Esophagus muscularis mucosa (tissue), 3 donors: ENCODE measurements at regions not wholly inside any gene's neighbourhood (a gene's known extent, or its start where the extent isn't known, plus 50 kb on each side); places are given as distances from the start of the nearest gene placed in this dataset.

Experiments used
- POLR2A ChIP-seq: fragments of 450-650 bp; IDR thresholded peaks from one replicate; pipeline ENCODE4 v1.6.1; 2017; ENCODE audit warnings: antibody characterized with exemption, moderate library complexity, mild to moderate bottlenecking, low read depth
- TF ChIP-seq, protein P1 (sequence below), 3 experiments: fragments of 200-600 bp in 2 of 3; fragments of 450-650 bp in 1 of 3; sonication (generic) in 2 of 3; IDR thresholded peaks; one replicate each; pipeline ENCODE4 v1.5.1; 2017 to 2019; ENCODE audit warnings: antibody characterized with exemption in 3 of 3, mild to moderate bottlenecking in 2 of 3, moderate library complexity in 1 of 3

- TF ChIP-seq POLR2A = no peak
- TF ChIP-seq, protein P1, sequence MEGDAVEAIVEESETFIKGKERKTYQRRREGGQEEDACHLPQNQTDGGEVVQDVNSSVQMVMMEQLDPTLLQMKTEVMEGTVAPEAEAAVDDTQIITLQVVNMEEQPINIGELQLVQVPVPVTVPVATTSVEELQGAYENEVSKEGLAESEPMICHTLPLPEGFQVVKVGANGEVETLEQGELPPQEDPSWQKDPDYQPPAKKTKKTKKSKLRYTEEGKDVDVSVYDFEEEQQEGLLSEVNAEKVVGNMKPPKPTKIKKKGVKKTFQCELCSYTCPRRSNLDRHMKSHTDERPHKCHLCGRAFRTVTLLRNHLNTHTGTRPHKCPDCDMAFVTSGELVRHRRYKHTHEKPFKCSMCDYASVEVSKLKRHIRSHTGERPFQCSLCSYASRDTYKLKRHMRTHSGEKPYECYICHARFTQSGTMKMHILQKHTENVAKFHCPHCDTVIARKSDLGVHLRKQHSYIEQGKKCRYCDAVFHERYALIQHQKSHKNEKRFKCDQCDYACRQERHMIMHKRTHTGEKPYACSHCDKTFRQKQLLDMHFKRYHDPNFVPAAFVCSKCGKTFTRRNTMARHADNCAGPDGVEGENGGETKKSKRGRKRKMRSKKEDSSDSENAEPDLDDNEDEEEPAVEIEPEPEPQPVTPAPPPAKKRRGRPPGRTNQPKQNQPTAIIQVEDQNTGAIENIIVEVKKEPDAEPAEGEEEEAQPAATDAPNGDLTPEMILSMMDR (IDR thresholded peaks at IDR 0.05) = no peak
Measured at GRCh38 chr16:85389679-85390470, 223.2 kb upstream of the GSE1 start.
